ENCODE measurements at regions not wholly inside any gene's neighbourhood (a gene's known extent, or its start where the extent isn't known, plus 50 kb on each side); places are given as distances from the start of the nearest gene placed in this dataset.

DNA sequence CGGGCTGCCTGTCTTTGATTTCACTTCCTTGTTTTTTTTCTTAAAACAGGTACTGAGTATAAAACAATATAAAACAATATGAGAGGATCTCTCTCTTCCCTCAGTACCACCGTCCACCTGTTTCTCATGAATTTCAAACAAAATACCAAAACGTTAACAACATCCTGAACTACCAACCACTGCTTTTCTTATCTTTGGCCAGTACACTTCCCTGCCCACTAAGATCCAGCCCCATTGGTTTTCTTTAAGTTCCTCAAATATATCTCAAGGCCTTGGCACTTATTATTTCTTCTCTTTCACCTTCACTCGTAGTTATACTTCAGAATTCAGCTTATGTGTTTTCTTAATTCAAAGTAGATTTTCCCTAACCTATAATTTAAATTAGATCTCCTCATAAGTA is 370.2 kb upstream of the GRIA3 start:
- Histone ChIP-seq H2AFZ (no peak overlapping the region), H3K4me2 (no peak overlapping the region), H3K4me1 (ENCODE audit: insufficient read depth) (no peaks in the 10 kb centered on the region), H3K27ac (no peak overlapping the region), H3K79me2 (no peaks in the 10 kb centered on the region), H3K9me3 (ENCODE audit: low read depth) (no peaks in the 10 kb centered on the region), H3K4me3 (no peak overlapping the region), H4K20me1 (ENCODE audit: insufficient read depth, poor library complexity, severe bottlenecking) (no peaks in the 10 kb centered on the region), H3K9me2 (replicated peaks; ENCODE audit: insufficient read depth) (no peaks in the 10 kb centered on the region), H3K27me3 (no peaks in the 10 kb centered on the region), H3K36me3 (replicated peaks; ENCODE audit: insufficient read depth, low read depth) (no peaks in the 10 kb centered on the region)
- no peak for TF ChIP-seq EZH2phosphoT487 (IDR thresholded peaks at IDR 0.05; ENCODE audit: low read depth, severe bottlenecking, unreplicated experiment)
- TF ChIP-seq, protein P1, sequence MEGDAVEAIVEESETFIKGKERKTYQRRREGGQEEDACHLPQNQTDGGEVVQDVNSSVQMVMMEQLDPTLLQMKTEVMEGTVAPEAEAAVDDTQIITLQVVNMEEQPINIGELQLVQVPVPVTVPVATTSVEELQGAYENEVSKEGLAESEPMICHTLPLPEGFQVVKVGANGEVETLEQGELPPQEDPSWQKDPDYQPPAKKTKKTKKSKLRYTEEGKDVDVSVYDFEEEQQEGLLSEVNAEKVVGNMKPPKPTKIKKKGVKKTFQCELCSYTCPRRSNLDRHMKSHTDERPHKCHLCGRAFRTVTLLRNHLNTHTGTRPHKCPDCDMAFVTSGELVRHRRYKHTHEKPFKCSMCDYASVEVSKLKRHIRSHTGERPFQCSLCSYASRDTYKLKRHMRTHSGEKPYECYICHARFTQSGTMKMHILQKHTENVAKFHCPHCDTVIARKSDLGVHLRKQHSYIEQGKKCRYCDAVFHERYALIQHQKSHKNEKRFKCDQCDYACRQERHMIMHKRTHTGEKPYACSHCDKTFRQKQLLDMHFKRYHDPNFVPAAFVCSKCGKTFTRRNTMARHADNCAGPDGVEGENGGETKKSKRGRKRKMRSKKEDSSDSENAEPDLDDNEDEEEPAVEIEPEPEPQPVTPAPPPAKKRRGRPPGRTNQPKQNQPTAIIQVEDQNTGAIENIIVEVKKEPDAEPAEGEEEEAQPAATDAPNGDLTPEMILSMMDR (IDR thresholded peaks at IDR 0.05; ENCODE audit: poor library complexity): no peak
- TF ChIP-seq EZH2 (IDR thresholded peaks at IDR 0.05; ENCODE audit: borderline replicate concordance): no peak
- 74% methylated on average over 4 of the region's 4 CpGs for WGBS (ENCODE audit: low lambda C conversion rate, missing lambda C conversion rate)
- no peak for DNase-seq (ENCODE audit: low spot score)

DNA sequence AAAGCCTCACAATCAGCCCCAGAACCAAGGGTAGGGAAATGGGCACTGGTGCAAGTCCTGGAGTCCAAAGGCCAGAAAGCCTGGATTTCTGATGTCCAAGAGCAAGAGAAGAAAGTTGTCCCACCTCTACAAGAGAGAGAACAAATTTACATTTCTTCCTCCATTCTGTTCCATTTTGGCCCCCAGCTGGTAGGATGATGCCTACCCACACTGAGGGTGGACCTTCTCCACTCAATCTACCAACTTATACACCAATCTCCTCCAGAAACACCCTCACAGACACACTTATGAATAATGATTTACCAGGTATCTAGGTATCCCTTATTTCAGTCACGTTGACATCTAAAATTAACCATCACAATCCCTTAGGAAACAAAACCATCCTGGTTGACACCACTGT is 367.8 kb upstream of the GRIA3 start:
- H2AFZ ChIP-seq: no peak overlapping the region
- 76% methylated on average over 1 of the region's 1 CpG for WGBS (ENCODE audit: low lambda C conversion rate, missing lambda C conversion rate)

DNA sequence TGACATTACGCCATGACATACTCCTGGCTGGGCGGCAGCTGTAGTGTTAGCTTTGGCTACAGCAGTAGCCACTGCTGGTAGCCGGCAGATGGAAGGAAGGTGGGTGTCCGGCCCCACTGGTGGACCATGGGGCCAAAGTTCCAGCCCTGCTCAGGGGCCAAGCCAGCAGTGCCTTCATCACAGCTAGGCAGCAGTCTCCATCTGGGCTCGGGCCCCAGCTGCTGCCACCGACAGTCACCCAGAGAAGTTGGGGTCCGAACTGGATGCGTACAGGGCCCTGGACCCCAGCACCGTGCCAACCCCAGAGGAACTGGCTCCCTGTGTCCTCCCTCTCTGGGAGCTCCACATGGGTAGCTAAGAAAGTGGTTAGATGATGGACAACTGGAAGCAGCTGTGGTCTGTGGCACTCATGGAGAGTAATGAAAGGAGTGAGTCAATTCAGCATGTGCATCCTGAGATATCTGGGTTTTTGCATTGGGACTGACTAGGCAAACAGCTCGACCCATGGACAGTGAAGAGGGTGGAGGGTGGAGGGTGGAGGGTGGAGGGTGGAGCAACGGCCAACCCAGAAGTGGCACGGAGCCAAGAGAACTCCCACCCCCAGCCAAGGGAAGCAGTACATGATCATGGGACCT is 366.6 kb upstream of the GRIA3 start:
- no peaks in the 10 kb centered on the region for H3K4me1 ChIP-seq (ENCODE audit: insufficient read depth)
- no peak overlapping the region for H3K4me3 ChIP-seq
- no peaks in the 10 kb centered on the region for H3K79me2 ChIP-seq
- H2AFZ ChIP-seq: no peak overlapping the region
- no peak overlapping the region for H3K4me2 ChIP-seq
- 92% methylated on average over 12 of the region's 12 CpGs for WGBS (ENCODE audit: low lambda C conversion rate, missing lambda C conversion rate)
- H3K27ac ChIP-seq: no peak overlapping the region
- no peaks in the 10 kb centered on the region for H3K27me3 ChIP-seq
- H3K36me3 ChIP-seq (replicated peaks; ENCODE audit: insufficient read depth, low read depth): no peaks in the 10 kb centered on the region
- TF ChIP-seq EZH2 (IDR thresholded peaks at IDR 0.05; ENCODE audit: borderline replicate concordance) (no peak), EZH2phosphoT487 (IDR thresholded peaks at IDR 0.05; ENCODE audit: low read depth, severe bottlenecking, unreplicated experiment) (no peak)
- TF ChIP-seq, protein P1 (IDR thresholded peaks at IDR 0.05; ENCODE audit: poor library complexity): no peak
- H4K20me1 ChIP-seq (ENCODE audit: insufficient read depth, poor library complexity, severe bottlenecking): no peaks in the 10 kb centered on the region
- no peaks in the 10 kb centered on the region for H3K9me3 ChIP-seq (ENCODE audit: low read depth)
- no peaks in the 10 kb centered on the region for H3K9me2 ChIP-seq (replicated peaks; ENCODE audit: insufficient read depth)
- DNase-seq (ENCODE audit: low spot score): no peak

More for the DNA sequence above, 367.8 kb upstream of the GRIA3 start:
- Histone ChIP-seq H3K9me2 (replicated peaks; ENCODE audit: insufficient read depth) (no peaks in the 10 kb centered on the region), H3K4me2 (no peak overlapping the region), H4K20me1 (ENCODE audit: insufficient read depth, poor library complexity, severe bottlenecking) (no peaks in the 10 kb centered on the region), H3K9me3 (ENCODE audit: low read depth) (no peaks in the 10 kb centered on the region), H3K27ac (no peak overlapping the region), H3K36me3 (replicated peaks; ENCODE audit: insufficient read depth, low read depth) (no peaks in the 10 kb centered on the region), H3K27me3 (no peaks in the 10 kb centered on the region), H3K79me2 (no peaks in the 10 kb centered on the region), H3K4me3 (no peak overlapping the region), H3K4me1 (ENCODE audit: insufficient read depth) (no peaks in the 10 kb centered on the region)
- no peak for DNase-seq (ENCODE audit: low spot score)
- no peak for TF ChIP-seq EZH2phosphoT487 (IDR thresholded peaks at IDR 0.05; ENCODE audit: low read depth, severe bottlenecking, unreplicated experiment)
- TF ChIP-seq, protein P1 (IDR thresholded peaks at IDR 0.05; ENCODE audit: poor library complexity): no peak
- no peak for TF ChIP-seq EZH2 (IDR thresholded peaks at IDR 0.05; ENCODE audit: borderline replicate concordance)

Measured in hepatocyte (in vitro differentiated cells).